Hepatocyte (in vitro differentiated cells): ENCODE measurements at regions not wholly inside any gene's neighbourhood (a gene's known extent, or its start where the extent isn't known, plus 50 kb on each side); places are given as distances from the start of the nearest gene placed in this dataset.

Experiments used
- DNase-seq: peaks from one replicate; pipeline ENCODE4 v3.0.0-alpha.2; 2016; ENCODE audit warnings: low spot score
- H2AFZ ChIP-seq: fragments of 200-600 bp; sonication (generic); 2 replicates; pipeline ENCODE4 v1.6.0; 2016; ENCODE audit warnings: antibody characterized with exemption, mild to moderate bottlenecking
- H3K27ac ChIP-seq: fragments of 200-600 bp; sonication (generic); 2 replicates; pipeline ENCODE4 v1.5.1; 2016; ENCODE audit warnings: mild to moderate bottlenecking
- H3K27me3 ChIP-seq: fragments of 200-600 bp; sonication (generic); 2 replicates; pipeline ENCODE4 v1.6.1; 2016
- H3K36me3 ChIP-seq: fragments of 200-600 bp; sonication (generic); replicated peaks from 2 replicates; pipeline ENCODE4 v1.5.1; 2016; ENCODE audit warnings: low read depth; ENCODE audit not compliant: insufficient read depth
- H3K4me1 ChIP-seq: fragments of 200-600 bp; sonication (generic); 2 replicates; pipeline ENCODE4 v1.5.1; 2016; ENCODE audit warnings: mild to moderate bottlenecking, moderate library complexity; ENCODE audit not compliant: insufficient read depth
- H3K4me2 ChIP-seq: fragments of 200-600 bp; sonication (generic); 2 replicates; pipeline ENCODE4 v1.6.0; 2016
- H3K4me3 ChIP-seq: fragments of 200-600 bp; sonication (generic); 2 replicates; pipeline ENCODE4 v1.5.1; 2016; ENCODE audit warnings: mild to moderate bottlenecking
- H3K79me2 ChIP-seq: fragments of 200-600 bp; sonication (generic); 2 replicates; pipeline ENCODE4 v1.6.0; 2017; ENCODE audit warnings: mild to moderate bottlenecking
- H3K9me2 ChIP-seq: fragments of 200-600 bp; sonication (generic); replicated peaks from 2 replicates; pipeline ENCODE4 v1.6.0; 2017; ENCODE audit warnings: mild to moderate bottlenecking; ENCODE audit not compliant: insufficient read depth
- H3K9me3 ChIP-seq: fragments of 200-600 bp; sonication (generic); 2 replicates; pipeline ENCODE4 v1.5.1; 2016; ENCODE audit warnings: low read depth, mild to moderate bottlenecking
- H4K20me1 ChIP-seq: fragments of 200-600 bp; sonication (generic); 2 replicates; pipeline ENCODE4 v1.6.0; 2016; ENCODE audit warnings: mild to moderate bottlenecking; ENCODE audit not compliant: insufficient read depth, poor library complexity, severe bottlenecking
- EZH2 ChIP-seq: fragments of 200-600 bp; sonication (generic); IDR thresholded peaks from 2 replicates; pipeline ENCODE4 v1.6.1; 2016; ENCODE audit warnings: antibody characterized with exemption, mild to moderate bottlenecking, borderline replicate concordance
- EZH2phosphoT487 ChIP-seq: fragments of 200-600 bp; sonication (generic); IDR thresholded peaks from one replicate; pipeline ENCODE4 v1.6.1; 2018; ENCODE audit warnings: antibody characterized with exemption, mild to moderate bottlenecking, low read depth, moderate library complexity; ENCODE audit not compliant: unreplicated experiment, severe bottlenecking
- WGBS: methylation state at CpG from one replicate; pipeline ENCODE4 v1.1.6; 2016; ENCODE audit warnings: low lambda C conversion rate; ENCODE audit errors: missing lambda C conversion rate; 5-methylcytosine and 5-hydroxymethylcytosine counted together
- TF ChIP-seq, protein P1 (sequence below): fragments of 200-600 bp; sonication (generic); IDR thresholded peaks from 2 replicates; pipeline ENCODE4 v1.5.1; 2016; ENCODE audit warnings: antibody characterized with exemption, mild to moderate bottlenecking; ENCODE audit not compliant: poor library complexity

DNA sequence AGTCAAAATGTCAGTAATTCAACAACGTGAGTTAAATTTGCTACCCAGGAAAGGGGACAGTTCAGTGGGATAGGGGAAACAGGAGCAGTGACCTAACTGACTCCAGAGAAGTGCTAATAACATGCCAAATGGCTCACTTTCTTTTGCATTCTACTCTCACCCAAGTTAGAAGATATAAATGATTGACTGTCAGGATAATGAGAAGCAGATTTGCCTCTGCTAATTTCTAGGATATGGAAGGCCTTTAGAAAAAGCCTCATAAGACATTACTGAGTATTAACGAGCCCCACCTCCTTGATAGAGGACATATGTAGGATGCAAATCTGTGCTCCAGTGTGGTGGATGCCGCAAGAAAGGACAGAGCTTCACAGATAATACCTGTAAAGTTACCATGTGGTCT, 318.6 kb upstream of the NT5C1B start:
- Histone ChIP-seq H2AFZ (no peak overlapping the region), H4K20me1 (no peaks in the 10 kb centered on the region), H3K9me2 (no peaks in the 10 kb centered on the region), H3K4me3 (no peak overlapping the region), H3K9me3 (no peaks in the 10 kb centered on the region), H3K27me3 (no peaks in the 10 kb centered on the region), H3K4me1 (no peaks in the 10 kb centered on the region), H3K36me3 (no peaks in the 10 kb centered on the region), H3K79me2 (no peaks in the 10 kb centered on the region), H3K4me2 (no peak overlapping the region), H3K27ac (no peak overlapping the region)
- 65% methylated on average over 3 of the region's 3 CpGs for WGBS
- TF ChIP-seq, protein P1, sequence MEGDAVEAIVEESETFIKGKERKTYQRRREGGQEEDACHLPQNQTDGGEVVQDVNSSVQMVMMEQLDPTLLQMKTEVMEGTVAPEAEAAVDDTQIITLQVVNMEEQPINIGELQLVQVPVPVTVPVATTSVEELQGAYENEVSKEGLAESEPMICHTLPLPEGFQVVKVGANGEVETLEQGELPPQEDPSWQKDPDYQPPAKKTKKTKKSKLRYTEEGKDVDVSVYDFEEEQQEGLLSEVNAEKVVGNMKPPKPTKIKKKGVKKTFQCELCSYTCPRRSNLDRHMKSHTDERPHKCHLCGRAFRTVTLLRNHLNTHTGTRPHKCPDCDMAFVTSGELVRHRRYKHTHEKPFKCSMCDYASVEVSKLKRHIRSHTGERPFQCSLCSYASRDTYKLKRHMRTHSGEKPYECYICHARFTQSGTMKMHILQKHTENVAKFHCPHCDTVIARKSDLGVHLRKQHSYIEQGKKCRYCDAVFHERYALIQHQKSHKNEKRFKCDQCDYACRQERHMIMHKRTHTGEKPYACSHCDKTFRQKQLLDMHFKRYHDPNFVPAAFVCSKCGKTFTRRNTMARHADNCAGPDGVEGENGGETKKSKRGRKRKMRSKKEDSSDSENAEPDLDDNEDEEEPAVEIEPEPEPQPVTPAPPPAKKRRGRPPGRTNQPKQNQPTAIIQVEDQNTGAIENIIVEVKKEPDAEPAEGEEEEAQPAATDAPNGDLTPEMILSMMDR: no peak
- TF ChIP-seq EZH2phosphoT487 (no peak), EZH2 (no peak)
- DNase-seq: no peak

DNA sequence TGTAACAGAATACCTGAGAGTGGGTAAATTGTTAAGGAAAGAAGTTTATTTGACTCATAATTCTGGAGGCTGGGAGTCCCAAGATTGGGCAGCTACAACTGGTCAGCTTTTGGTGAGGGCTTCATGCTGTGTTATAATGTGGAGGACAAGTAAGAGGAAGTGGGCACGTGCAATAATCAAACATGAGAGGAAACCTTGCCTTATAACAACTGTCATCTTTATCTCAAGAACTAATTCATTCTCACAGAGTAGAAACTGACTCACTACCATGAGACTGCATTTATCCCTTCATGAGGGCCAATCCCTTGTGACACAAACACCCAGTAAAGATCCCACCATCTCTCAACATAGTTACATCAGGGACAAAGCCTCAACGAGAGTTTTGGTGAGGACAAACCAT, 318.1 kb upstream of the NT5C1B start:
- no peaks in the 10 kb centered on the region for H3K4me1 ChIP-seq
- H2AFZ ChIP-seq: no peak overlapping the region
- H3K4me3 ChIP-seq: no peak overlapping the region
- H3K9me3 ChIP-seq: no peaks in the 10 kb centered on the region
- 56% methylated on average over 2 of the region's 2 CpGs for WGBS
- no peak overlapping the region for H3K4me2 ChIP-seq
- DNase-seq: no peak
- no peaks in the 10 kb centered on the region for H3K36me3 ChIP-seq
- H3K27me3 ChIP-seq: no peaks in the 10 kb centered on the region
- no peaks in the 10 kb centered on the region for H3K9me2 ChIP-seq
- H3K79me2 ChIP-seq: no peaks in the 10 kb centered on the region
- no peaks in the 10 kb centered on the region for H4K20me1 ChIP-seq
- TF ChIP-seq EZH2: no peak
- TF ChIP-seq EZH2phosphoT487: no peak
- TF ChIP-seq, protein P1: no peak
- H3K27ac ChIP-seq: no peak overlapping the region

DNA sequence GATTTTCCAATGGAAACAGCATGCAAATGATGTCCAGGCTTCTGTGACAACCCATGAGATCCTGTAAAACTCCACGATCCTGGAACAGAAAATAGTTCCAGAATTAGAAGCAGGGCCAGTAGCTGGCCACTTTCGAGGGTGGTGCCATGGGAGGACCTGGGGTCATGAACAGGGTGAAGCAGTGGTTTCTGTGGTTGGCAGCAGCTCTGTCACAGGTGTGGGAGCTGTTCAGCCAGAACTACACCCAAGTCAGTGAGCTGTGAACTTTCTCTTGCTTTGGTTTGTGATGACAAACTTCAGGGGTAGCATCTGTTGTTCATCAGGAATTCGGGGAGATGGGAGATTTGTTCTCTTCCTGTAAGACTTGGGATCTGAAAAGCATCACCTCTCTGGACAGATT, 314.4 kb upstream of the NT5C1B start:
- no peaks in the 10 kb centered on the region for H4K20me1 ChIP-seq
- no peaks in the 10 kb centered on the region for H3K4me1 ChIP-seq
- no peaks in the 10 kb centered on the region for H3K27me3 ChIP-seq
- TF ChIP-seq, protein P1: no peak
- H2AFZ ChIP-seq: no peak overlapping the region
- 74% methylated on average over 3 of the region's 3 CpGs for WGBS
- H3K4me3 ChIP-seq: no peak overlapping the region
- no peak overlapping the region for H3K27ac ChIP-seq
- DNase-seq: no peak
- H3K9me3 ChIP-seq: no peaks in the 10 kb centered on the region
- no peaks in the 10 kb centered on the region for H3K9me2 ChIP-seq
- H3K4me2 ChIP-seq: no peak overlapping the region
- H3K79me2 ChIP-seq: no peaks in the 10 kb centered on the region
- no peaks in the 10 kb centered on the region for H3K36me3 ChIP-seq

DNA sequence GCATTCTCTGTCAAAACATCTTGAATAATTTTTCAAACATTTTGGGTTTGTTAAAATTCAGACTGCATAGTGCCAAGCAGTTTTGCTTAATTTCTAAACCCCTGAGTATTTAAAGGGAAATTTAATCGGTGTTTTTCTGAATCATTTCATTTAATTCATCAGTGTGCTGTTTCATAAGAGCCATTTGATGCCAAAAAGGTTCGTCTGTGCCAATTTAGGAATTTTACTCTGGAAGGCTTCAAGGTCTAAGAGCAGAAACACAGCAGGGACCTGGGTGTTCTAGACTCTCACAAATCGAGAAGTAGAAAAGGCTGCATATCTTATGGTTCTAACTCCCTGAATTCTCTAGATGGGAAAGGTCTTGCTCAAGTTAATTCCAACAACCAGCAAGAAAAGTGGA, 311.9 kb upstream of the NT5C1B start:
- no peak for TF ChIP-seq EZH2
- TF ChIP-seq, protein P1: no peak
- TF ChIP-seq EZH2phosphoT487: no peak
- H3K27me3 ChIP-seq: no peaks in the 10 kb centered on the region
- DNase-seq: no peak
- no peaks in the 10 kb centered on the region for H4K20me1 ChIP-seq
- peaks cover 5% of the 10 kb centered on the region for H3K4me1 ChIP-seq
- no peaks in the 10 kb centered on the region for H3K9me3 ChIP-seq
- H3K79me2 ChIP-seq: no peaks in the 10 kb centered on the region
- WGBS: 95% methylated on average over 3 of the region's 3 CpGs
- no peak overlapping the region for H2AFZ ChIP-seq
- no peak overlapping the region for H3K4me3 ChIP-seq
- no peak overlapping the region for H3K4me2 ChIP-seq
- no peaks in the 10 kb centered on the region for H3K36me3 ChIP-seq
- no peak overlapping the region for H3K27ac ChIP-seq
- no peaks in the 10 kb centered on the region for H3K9me2 ChIP-seq
